HAP-1 (cell line): ENCODE measurements at regions not wholly inside any gene's neighbourhood (a gene's known extent, or its start where the extent isn't known, plus 50 kb on each side); places are given as distances from the start of the nearest gene placed in this dataset.
A peak's percentile ranks its signal among the peaks of the same experiment; 100 is the strongest.
"Not testable (repeated sequence)": the region's sequence is repeated elsewhere in the genome, so short reads cannot be mapped to it uniquely, and the experiment has no call there.

ENCODE experiments used
- DNase-seq, 2 experiments: peaks; one replicate each; pipeline ENCODE4 v3.0.0-alpha.2; 2016 to 2020; ENCODE audit warnings: low spot score in 2 of 2
- H3K27me3 ChIP-seq: fragments of 250-450 bp; sonication (Bioruptor Pico); 2 replicates; pipeline ENCODE4 v1.5.1; 2020; ENCODE audit warnings: low read depth, mild to moderate bottlenecking, moderate library complexity
- H3K36me3 ChIP-seq: fragments of 250-450 bp; sonication (Bioruptor Pico); replicated peaks from 2 replicates; pipeline ENCODE4 v1.5.1; 2020; ENCODE audit warnings: mild to moderate bottlenecking
- H3K4me1 ChIP-seq: fragments of 250-450 bp; sonication (Bioruptor Pico); 2 replicates; pipeline ENCODE4 v1.5.1; 2020; ENCODE audit warnings: mild to moderate bottlenecking
- H3K4me3 ChIP-seq: fragments of 250-450 bp; sonication (Bioruptor Pico); 2 replicates; pipeline ENCODE4 v1.5.1; 2020; ENCODE audit warnings: mild to moderate bottlenecking, moderate library complexity
- H3K9me3 ChIP-seq: fragments of 250-450 bp; sonication (Bioruptor Pico); 2 replicates; pipeline ENCODE4 v1.5.1; 2020; ENCODE audit warnings: mild to moderate bottlenecking, moderate library complexity
- in situ Hi-C: fragments of 300-500 bp; cut with MboI; formaldehyde crosslinking; loops from 3 replicates; pipeline ENCODE4 v1.14.3; 2020; ENCODE audit warnings: low sequenced_read_pairs, inconsistent platforms, mixed read lengths

GRCh38 chr5:91937121-91937520, 554.0 kb upstream of the ARRDC3 start:
- DNase-seq: no peak
- in situ Hi-C loops: no loop called here

DNA sequence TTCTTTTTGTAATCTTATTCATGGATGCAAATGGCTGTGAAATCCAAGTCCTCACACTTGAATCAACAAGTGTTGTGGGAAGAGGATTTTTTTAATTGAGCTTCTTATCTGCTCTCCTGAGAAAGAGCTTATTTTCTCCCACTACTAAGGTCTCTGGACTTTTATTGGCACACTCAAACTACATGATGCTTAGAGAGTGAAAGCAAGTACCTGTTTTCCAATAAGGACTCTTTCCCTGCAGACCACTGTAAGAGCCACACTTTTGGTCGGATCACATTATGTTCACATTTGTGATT, 546.4 kb upstream of the ARRDC3 start:
- no peaks in the 10 kb centered on the region for H3K27me3 ChIP-seq
- no peaks in the 10 kb centered on the region for H3K4me1 ChIP-seq
- no peak overlapping the region for H3K4me3 ChIP-seq
- H3K36me3 ChIP-seq: no peaks in the 10 kb centered on the region
- H3K9me3 ChIP-seq: no peaks in the 10 kb centered on the region
- in situ Hi-C loops: no loop called here
- DNase-seq: no peak

More at GRCh38 chr5:91937121-91937520, 554.0 kb upstream of the ARRDC3 start:
- Histone ChIP-seq H3K4me3 (no peak overlapping the region), H3K27me3 (no peaks in the 10 kb centered on the region), H3K9me3 (no peaks in the 10 kb centered on the region), H3K4me1 (peaks cover 11% of the 10 kb centered on the region), H3K36me3 (no peaks in the 10 kb centered on the region)

DNA sequence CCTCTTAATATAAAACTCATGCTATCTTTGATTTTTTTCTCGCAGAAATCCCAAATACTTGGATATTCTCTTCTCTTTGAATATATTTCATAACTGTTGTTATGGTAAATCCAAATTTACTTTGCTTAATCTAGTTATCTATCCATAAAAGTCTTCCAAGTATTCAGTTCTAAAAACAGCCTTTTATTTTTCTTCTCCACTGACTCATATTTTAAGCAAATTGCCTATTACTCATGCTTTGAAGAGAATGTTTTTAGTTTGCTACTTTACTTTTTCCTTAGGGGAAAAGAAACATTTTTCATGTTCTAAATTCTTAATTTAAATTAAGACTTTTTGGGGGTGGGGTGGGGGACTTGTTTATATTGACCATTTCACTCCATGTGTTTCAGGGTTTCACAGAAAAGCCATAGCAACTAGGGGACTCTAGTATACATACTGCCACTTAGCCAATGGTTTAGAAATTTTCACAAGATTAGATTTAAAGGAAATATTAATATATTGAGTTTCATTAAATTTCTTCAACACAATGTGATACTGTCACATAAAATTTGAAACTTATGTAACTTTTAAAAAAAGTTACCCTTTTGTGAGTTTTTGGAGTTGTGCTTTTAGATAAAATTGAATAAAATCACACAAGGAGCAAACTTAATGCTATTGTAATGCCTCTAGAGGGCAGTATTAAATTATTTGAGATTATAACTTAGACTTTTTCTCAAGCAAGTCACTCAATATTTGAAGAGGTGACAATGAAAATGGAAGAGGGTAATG, 545.8 kb upstream of the ARRDC3 start:
- Histone ChIP-seq H3K4me1 (no peaks in the 10 kb centered on the region), H3K9me3 (no peaks in the 10 kb centered on the region), H3K36me3 (no peaks in the 10 kb centered on the region), H3K27me3 (no peaks in the 10 kb centered on the region), H3K4me3 (no peak overlapping the region)
- DNase-seq: peak in 1 of 2 experiments; percentile 80
- in situ Hi-C loops: no loop called here

DNA sequence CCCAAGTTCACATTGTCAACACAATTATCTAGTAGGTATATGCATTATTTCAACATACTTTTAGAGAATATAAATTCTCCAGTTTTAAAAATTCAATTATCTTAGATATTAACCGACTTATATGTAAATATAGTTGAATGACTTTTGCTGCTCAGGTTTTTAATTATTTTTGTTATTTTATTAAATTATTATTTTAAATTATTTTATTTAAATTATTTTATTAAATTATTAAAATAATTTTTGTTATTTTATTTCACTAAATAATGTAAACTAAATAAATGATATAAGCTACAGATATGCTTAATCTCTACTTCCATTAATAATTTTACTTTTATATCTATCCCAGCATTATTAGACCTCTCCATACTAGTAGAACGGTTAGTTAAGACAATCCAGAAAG, 544.3 kb upstream of the ARRDC3 start:
- DNase-seq: no peak
- no peaks in the 10 kb centered on the region for H3K9me3 ChIP-seq
- H3K4me3 ChIP-seq: no peak overlapping the region
- H3K27me3 ChIP-seq: no peaks in the 10 kb centered on the region
- in situ Hi-C loops: no loop called here
- no peaks in the 10 kb centered on the region for H3K4me1 ChIP-seq
- no peaks in the 10 kb centered on the region for H3K36me3 ChIP-seq

DNA sequence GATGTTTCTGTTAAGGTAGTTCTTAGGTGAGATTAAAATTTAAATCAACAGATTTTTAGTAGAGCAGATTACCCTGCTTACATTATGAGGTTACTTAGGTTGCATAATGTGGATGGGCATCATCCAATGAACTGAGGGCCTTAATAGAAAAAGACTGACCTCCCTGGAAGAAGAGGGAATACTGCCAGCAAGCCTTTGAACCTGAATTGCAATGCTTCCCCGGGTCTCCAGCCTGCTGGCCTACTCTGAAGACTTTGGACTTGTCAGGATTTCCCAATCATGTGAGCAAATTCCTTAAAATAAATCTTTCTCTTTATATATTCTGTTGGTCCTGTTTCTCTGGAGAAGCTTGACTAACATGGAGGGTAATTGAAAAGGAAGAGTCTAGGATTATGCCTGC, 542.1 kb upstream of the ARRDC3 start:
- no peak overlapping the region for H3K4me3 ChIP-seq
- no peaks in the 10 kb centered on the region for H3K27me3 ChIP-seq
- no peaks in the 10 kb centered on the region for H3K4me1 ChIP-seq
- no peaks in the 10 kb centered on the region for H3K36me3 ChIP-seq
- in situ Hi-C loops: no loop called here
- no peak for DNase-seq
- H3K9me3 ChIP-seq: no peaks in the 10 kb centered on the region

GRCh38 chr5:91917037-91917814, 534.1 kb upstream of the ARRDC3 start:
- H3K27me3 ChIP-seq, in situ Hi-C loops, DNase-seq, H3K4me1 ChIP-seq, H3K4me3 ChIP-seq, H3K9me3 ChIP-seq, H3K36me3 ChIP-seq: not testable (repeated sequence)

- no peak for DNase-seq
- H3K27me3 ChIP-seq: no peaks in the 10 kb centered on the region
- H3K9me3 ChIP-seq: no peaks in the 10 kb centered on the region
- in situ Hi-C loops: no loop called here
- H3K4me3 ChIP-seq: no peak overlapping the region
- no peaks in the 10 kb centered on the region for H3K4me1 ChIP-seq
- no peaks in the 10 kb centered on the region for H3K36me3 ChIP-seq
Measured at GRCh38 chr5:91910655-91911054, 527.5 kb upstream of the ARRDC3 start.

DNA sequence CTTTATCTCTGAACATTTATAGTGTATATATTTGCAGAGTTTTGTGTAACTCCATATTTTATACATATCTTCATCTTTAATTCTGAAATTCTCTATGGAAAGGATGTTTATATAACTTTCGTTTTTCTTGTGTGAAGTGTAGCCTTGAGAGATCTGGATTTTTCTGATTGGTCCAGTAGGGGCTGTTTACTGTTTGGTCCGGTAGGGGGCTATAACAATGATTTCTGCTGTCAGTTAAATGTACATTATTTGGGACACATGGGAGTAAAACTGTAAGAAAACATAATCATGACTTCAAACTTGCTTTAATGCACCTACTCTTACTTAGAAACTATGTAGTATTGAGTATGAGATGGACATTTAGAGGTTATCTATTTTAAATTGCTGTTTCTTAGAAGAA, 527.1 kb upstream of the ARRDC3 start:
- H3K9me3 ChIP-seq: no peaks in the 10 kb centered on the region
- DNase-seq: no peak
- H3K4me3 ChIP-seq: no peak overlapping the region
- in situ Hi-C loops: no loop called here
- no peaks in the 10 kb centered on the region for H3K27me3 ChIP-seq
- no peaks in the 10 kb centered on the region for H3K4me1 ChIP-seq
- H3K36me3 ChIP-seq: no peaks in the 10 kb centered on the region

DNA sequence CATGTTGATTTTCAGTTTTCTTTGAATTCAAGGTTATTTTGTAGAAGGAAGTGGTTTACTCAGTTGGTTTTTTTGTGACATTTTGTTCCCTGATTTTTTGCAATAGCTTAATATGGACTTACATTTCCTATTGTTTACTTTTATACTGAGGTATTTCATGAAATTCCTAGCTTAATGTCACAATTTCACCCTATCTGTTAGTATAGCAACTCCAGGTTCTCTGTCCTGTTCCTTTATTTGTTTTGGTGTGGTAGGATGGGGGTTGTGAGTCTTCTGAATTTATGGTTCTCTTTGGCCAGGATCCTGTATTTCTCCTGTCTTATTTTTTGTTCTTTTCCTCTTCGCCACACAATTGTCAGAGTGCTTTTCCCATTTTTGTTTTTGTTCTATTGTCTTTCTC, 523.4 kb upstream of the ARRDC3 start:
- Histone ChIP-seq H3K4me3 (no peak overlapping the region), H3K9me3 (no peaks in the 10 kb centered on the region), H3K27me3 (no peaks in the 10 kb centered on the region), H3K36me3 (no peaks in the 10 kb centered on the region), H3K4me1 (peaks cover 5% of the 10 kb centered on the region; the same call in 1 of the 2 replicates)
- in situ Hi-C loops: no loop called here
- DNase-seq: no peak

GRCh38 chr5:91906027-91906426, 522.9 kb upstream of the ARRDC3 start:
- Histone ChIP-seq H3K4me1 (peaks cover 5% of the 10 kb centered on the region; the same call in 1 of the 2 replicates), H3K4me3 (no peak overlapping the region), H3K9me3 (no peaks in the 10 kb centered on the region), H3K36me3 (no peaks in the 10 kb centered on the region), H3K27me3 (no peaks in the 10 kb centered on the region)
- DNase-seq: no peak
- in situ Hi-C loops: no loop called here

- Histone ChIP-seq H3K36me3 (no peaks in the 10 kb centered on the region), H3K9me3 (no peaks in the 10 kb centered on the region), H3K4me1 (peaks cover 5% of the 10 kb centered on the region; the same call in 1 of the 2 replicates), H3K4me3 (no peak overlapping the region), H3K27me3 (no peaks in the 10 kb centered on the region)
- no peak for DNase-seq
- in situ Hi-C loops: no loop called here
Measured at GRCh38 chr5:91898898-91899297, 515.8 kb upstream of the ARRDC3 start.

DNA sequence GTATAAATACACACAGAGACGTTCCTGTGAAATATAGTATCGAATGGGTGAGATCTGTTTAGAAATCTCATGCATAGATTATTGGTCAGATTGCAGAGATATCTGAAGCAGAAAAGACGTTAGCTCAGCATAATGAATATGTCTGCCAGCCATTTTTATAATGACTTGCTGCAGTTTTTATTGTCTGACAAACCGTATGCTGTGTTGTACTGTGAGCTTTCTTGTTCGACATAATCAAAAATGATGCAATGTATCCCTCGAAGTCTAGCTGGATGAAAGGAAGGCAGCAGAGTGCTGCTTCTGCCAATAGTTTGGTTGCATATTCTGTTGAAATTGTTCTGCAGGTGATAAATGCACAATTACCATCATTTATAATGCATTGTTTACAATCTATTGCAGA, 514.9 kb upstream of the ARRDC3 start:
- Histone ChIP-seq H3K27me3 (no peaks in the 10 kb centered on the region), H3K4me1 (peaks cover 5% of the 10 kb centered on the region; the same call in 1 of the 2 replicates), H3K4me3 (no peak overlapping the region), H3K9me3 (no peaks in the 10 kb centered on the region), H3K36me3 (no peaks in the 10 kb centered on the region)
- no peak for DNase-seq
- in situ Hi-C loops: no loop called here

- in situ Hi-C loops: no loop called here
- H3K4me1 ChIP-seq: no peaks in the 10 kb centered on the region
- no peaks in the 10 kb centered on the region for H3K36me3 ChIP-seq
- H3K27me3 ChIP-seq: no peaks in the 10 kb centered on the region
- no peak overlapping the region for H3K4me3 ChIP-seq
- no peaks in the 10 kb centered on the region for H3K9me3 ChIP-seq
- no peak for DNase-seq
Measured at GRCh38 chr5:91888810-91889209, 505.7 kb upstream of the ARRDC3 start.
